GM12878 (cell line): ENCODE measurements at regions not wholly inside any gene's neighbourhood (a gene's known extent, or its start where the extent isn't known, plus 50 kb on each side); places are given as distances from the start of the nearest gene placed in this dataset.

ENCODE experiments used
- ATAC-seq: fragments of 200-7000 bp; cut with Tn5 transposase; 3 replicates; pipeline ENCODE4 v1.9.1; 2020; ENCODE audit warnings: mild to moderate bottlenecking, moderate library complexity
- BruUV-seq: library from RNA; stranded (reverse); fragments of 400-500 nt; replicated peaks from 2 replicates; lab custom pipeline; 2021; lab: Mats Ljungman, UMichigan
- CTCF ChIA-PET: fragments of 300-600 bp; sonication (Branson Sonifier 250); formaldehyde crosslinking; extraction: SDS; loops from one replicate; lab custom pipeline; 2021; ENCODE audit warnings: inconsistent platforms; lab: Yijun Ruan, JAX
- POLR2A ChIA-PET: fragments of 350-600 bp; formaldehyde crosslinking; extraction: SDS; loops from one replicate; lab custom pipeline; 2021; ENCODE audit warnings: inconsistent platforms; lab: Charles Lee
- RAD21 ChIA-PET: fragments of 300-600 bp; sonication (Branson Sonifier 250); formaldehyde crosslinking; loops from one replicate; lab custom pipeline; 2023; ENCODE audit warnings: antibody characterized with exemption; ENCODE audit not compliant: unreplicated experiment; lab: Charles Lee
- SMC1A ChIA-PET: fragments of 300-600 bp; sonication (Branson Sonifier 250); formaldehyde crosslinking; loops from one replicate; lab custom pipeline; 2023; ENCODE audit not compliant: unreplicated experiment, uncharacterized antibody; lab: Charles Lee
- DNase-seq: peaks from one replicate; pipeline ENCODE4 v3.0.0-alpha.2; 2011; ENCODE audit warnings: low read depth, low spot score
- FAIRE-seq: peaks from 3 replicates; lab custom pipeline; 2011; peaks lifted over from hg19 to GRCh38; lab: Jason Lieb, UNC
- H2AFZ ChIP-seq: 2 replicates; pipeline ENCODE4 v1.6.0; 2011; ENCODE audit warnings: low read depth, low read length, control low read depth; ENCODE audit not compliant: control insufficient read depth
- H3K27ac ChIP-seq: 2 replicates; pipeline ENCODE4 v1.5.1; 2011; ENCODE audit warnings: control low read depth; ENCODE audit not compliant: control insufficient read depth, insufficient read depth
- H3K27me3 ChIP-seq, 2 experiments: replicated peaks in 1 of 2; 2 replicates each; pipeline versions ENCODE4 v1.6.0 to v1.6.1; 2011; ENCODE audit warnings: low read length in 1 of 2; ENCODE audit not compliant: control insufficient read depth in 2 of 2, insufficient read depth in 2 of 2
- H3K36me3 ChIP-seq, 2 experiments: 2 replicates each; pipeline ENCODE4 v1.5.1; 2011; ENCODE audit warnings: low read length in 1 of 2; ENCODE audit not compliant: control insufficient read depth in 2 of 2, insufficient read depth in 2 of 2
- H3K4me1 ChIP-seq: 2 replicates; pipeline ENCODE4 v1.6.1; 2011; ENCODE audit warnings: mild to moderate bottlenecking, low read length, moderate library complexity, mixed read lengths; ENCODE audit not compliant: control insufficient read depth, insufficient read depth
- H3K4me2 ChIP-seq: 2 replicates; pipeline ENCODE4 v1.6.0; 2011; ENCODE audit warnings: control low read depth; ENCODE audit not compliant: control insufficient read depth, insufficient read depth
- H3K4me3 ChIP-seq: fragments of 200-600 bp; sonication (generic); 2 replicates; pipeline ENCODE4 v1.5.1; 2016
- H3K79me2 ChIP-seq: 2 replicates; pipeline ENCODE4 v1.6.0; 2011; ENCODE audit warnings: low read length; ENCODE audit not compliant: control insufficient read depth, insufficient read depth
- H3K9ac ChIP-seq: 2 replicates; pipeline ENCODE4 v1.8.0; 2011; ENCODE audit warnings: low read length, control low read depth, mixed read lengths; ENCODE audit not compliant: control insufficient read depth, insufficient read depth
- H3K9me3 ChIP-seq: replicated peaks from 3 replicates; pipeline ENCODE4 v1.5.1; 2011; ENCODE audit warnings: mild to moderate bottlenecking, low read length; ENCODE audit not compliant: control insufficient read depth, insufficient read depth
- H4K20me1 ChIP-seq: 2 replicates; pipeline ENCODE4 v1.6.0; 2011; ENCODE audit not compliant: control insufficient read depth, insufficient read depth
- FOXM1 ChIP-seq: IDR thresholded peaks from 2 replicates; pipeline ENCODE4 v1.6.1; 2012; ENCODE audit warnings: low read depth, mild to moderate bottlenecking, inconsistent platforms, low read length, moderate library complexity
- NFIC ChIP-seq: IDR thresholded peaks from 2 replicates; pipeline ENCODE4 v1.6.1; 2012; ENCODE audit warnings: low read depth, mild to moderate bottlenecking, inconsistent platforms, low read length, moderate library complexity
- PAX5 ChIP-seq: IDR thresholded peaks from 2 replicates; pipeline ENCODE4 v1.6.1; 2011; ENCODE audit warnings: low read depth, low read length, borderline replicate concordance
- STAT1 ChIP-seq: fragments of 450-650 bp; conservative IDR thresholded peaks from 2 replicates; pipeline ENCODE4 v1.6.1; 2014; ENCODE audit warnings: antibody characterized with exemption, mild to moderate bottlenecking
- WGBS: methylation state at CpG from one replicate; pipeline ENCODE4 v1.1.6; 2016; ENCODE audit warnings: low lambda C conversion rate; ENCODE audit not compliant: insufficient replicate concordance, insufficient coverage; ENCODE audit errors: missing lambda C conversion rate; 5-methylcytosine and 5-hydroxymethylcytosine counted together
- in situ Hi-C: fragments of 300-500 bp; cut with MboI; formaldehyde crosslinking; loops from 9 replicates; pipeline ENCODE4 v1.14.3; 2018; ENCODE audit warnings: mixed read lengths
- intact Hi-C: fragments of 100-400 bp; cut with micrococcal nuclease; formaldehyde crosslinking; loops from one replicate; pipeline ENCODE4 v1.14.2; 2022; ENCODE audit not compliant: unreplicated experiment
- TF ChIP-seq, protein P1 (sequence below): IDR thresholded peaks from 2 replicates; pipeline ENCODE4 v1.6.1; 2012; ENCODE audit warnings: low read depth, low read length, improper control_type of control experiment
- TF ChIP-seq, protein P2 (sequence below): fragments of 450-650 bp; IDR thresholded peaks from 2 replicates; pipeline ENCODE4 v1.6.1; 2017; ENCODE audit warnings: low read depth, mild to moderate bottlenecking, moderate library complexity

DNA sequence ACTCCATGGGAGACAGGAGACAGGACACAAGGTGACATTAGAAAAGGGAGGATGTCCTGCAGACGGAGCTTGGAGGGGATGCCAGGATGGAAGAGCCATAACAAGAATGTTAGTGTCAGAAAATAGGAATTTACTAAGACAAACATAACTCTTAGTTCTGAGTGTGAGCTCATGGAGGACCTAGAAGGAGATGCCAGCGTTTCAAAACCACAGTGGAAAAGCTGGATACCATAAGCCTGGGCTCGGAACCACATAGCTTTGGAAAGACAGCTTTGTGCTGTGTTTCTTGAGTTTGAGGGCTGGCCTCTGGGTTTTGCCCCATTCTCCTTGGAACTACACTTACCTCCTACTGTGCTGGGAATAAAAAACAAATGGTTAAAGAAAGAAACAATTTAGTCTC is 128.4 kb downstream of the S1PR1 start:
- H4K20me1 ChIP-seq: no peaks in the 10 kb centered on the region
- peaks cover 35% of the 10 kb centered on the region for H3K4me1 ChIP-seq
- POLR2A ChIA-PET: interaction anchor here (1.0 to 2.2 kb wide), 5 partner anchors 14 to 72 kb away, joined by 3 to 12 read pairs (median 6); no protein-coding TSS in a partner anchor
- no peak for DNase-seq
- peak overlapping the region; percentile 83 for H3K27ac ChIP-seq
- H3K9me3 ChIP-seq: peaks cover 9% of the 10 kb centered on the region; the same call in 2 of the 3 replicates
- H3K79me2 ChIP-seq: no peaks in the 10 kb centered on the region
- ATAC-seq: no peak
- no peak overlapping the region for H3K4me3 ChIP-seq
- H3K36me3 ChIP-seq: no peaks in the 10 kb centered on the region
- FAIRE-seq: no peak
- SMC1A ChIA-PET: interaction anchor here (0.8 to 20.9 kb wide), 10 partner anchors 7 to 75 kb away, joined by 3 to 618 read pairs (median 8); no protein-coding TSS in a partner anchor
- no TSS peak for BruUV-seq
- H3K27me3 ChIP-seq: no peaks in the 10 kb centered on the region
- TF ChIP-seq STAT1 (no peak), PAX5 (no peak), FOXM1 (no peak), NFIC (0 out of 2 replicates have a peak, but pooled peaks have one; percentile 12)
- TF ChIP-seq, protein P1, sequence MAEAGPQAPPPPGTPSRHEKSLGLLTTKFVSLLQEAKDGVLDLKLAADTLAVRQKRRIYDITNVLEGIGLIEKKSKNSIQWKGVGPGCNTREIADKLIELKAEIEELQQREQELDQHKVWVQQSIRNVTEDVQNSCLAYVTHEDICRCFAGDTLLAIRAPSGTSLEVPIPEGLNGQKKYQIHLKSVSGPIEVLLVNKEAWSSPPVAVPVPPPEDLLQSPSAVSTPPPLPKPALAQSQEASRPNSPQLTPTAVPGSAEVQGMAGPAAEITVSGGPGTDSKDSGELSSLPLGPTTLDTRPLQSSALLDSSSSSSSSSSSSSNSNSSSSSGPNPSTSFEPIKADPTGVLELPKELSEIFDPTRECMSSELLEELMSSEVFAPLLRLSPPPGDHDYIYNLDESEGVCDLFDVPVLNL: no peak
- TF ChIP-seq, protein P2, sequence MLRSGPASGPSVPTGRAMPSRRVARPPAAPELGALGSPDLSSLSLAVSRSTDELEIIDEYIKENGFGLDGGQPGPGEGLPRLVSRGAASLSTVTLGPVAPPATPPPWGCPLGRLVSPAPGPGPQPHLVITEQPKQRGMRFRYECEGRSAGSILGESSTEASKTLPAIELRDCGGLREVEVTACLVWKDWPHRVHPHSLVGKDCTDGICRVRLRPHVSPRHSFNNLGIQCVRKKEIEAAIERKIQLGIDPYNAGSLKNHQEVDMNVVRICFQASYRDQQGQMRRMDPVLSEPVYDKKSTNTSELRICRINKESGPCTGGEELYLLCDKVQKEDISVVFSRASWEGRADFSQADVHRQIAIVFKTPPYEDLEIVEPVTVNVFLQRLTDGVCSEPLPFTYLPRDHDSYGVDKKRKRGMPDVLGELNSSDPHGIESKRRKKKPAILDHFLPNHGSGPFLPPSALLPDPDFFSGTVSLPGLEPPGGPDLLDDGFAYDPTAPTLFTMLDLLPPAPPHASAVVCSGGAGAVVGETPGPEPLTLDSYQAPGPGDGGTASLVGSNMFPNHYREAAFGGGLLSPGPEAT: no peak
- 59% methylated on average over 3 of the region's 3 CpGs for WGBS
- H3K9ac ChIP-seq: no peak overlapping the region; the same call in 1 of the 2 replicates
- in situ Hi-C loops (no loop called here), intact Hi-C loops (no loop called here)
- H3K4me2 ChIP-seq: no peak overlapping the region
- RAD21 ChIA-PET: interaction anchor here (0.7 to 4.1 kb wide), 15 partner anchors 10 to 73 kb away, joined by 3 to 39 read pairs (median 5); no protein-coding TSS in a partner anchor
- CTCF ChIA-PET: interaction anchor here (0.8 to 2.4 kb wide), 17 partner anchors 8 to 127 kb away, joined by 3 to 14 read pairs (median 5); no protein-coding TSS in a partner anchor
- 0 out of 2 replicates have a peak overlapping the region, but pooled peaks have one; percentile 20 for H2AFZ ChIP-seq
